HepG2 (cell line): ENCODE measurements at regions not wholly inside any gene's neighbourhood (a gene's known extent, or its start where the extent isn't known, plus 50 kb on each side); places are given as distances from the start of the nearest gene placed in this dataset.

Experiments
- ATAC-seq: fragments of 200-7000 bp; cut with Tn5 transposase; 3 replicates; pipeline ENCODE4 v1.9.1; 2020; ENCODE audit warnings: mild to moderate bottlenecking, moderate library complexity
- BruUV-seq: library from RNA; stranded (reverse); fragments of 400-500 nt; replicated peaks from 2 replicates; lab custom pipeline; 2021; lab: Mats Ljungman, UMichigan
- CTCF ChIA-PET: fragments of 300-600 bp; formaldehyde crosslinking; extraction: SDS; loops from one replicate; lab custom pipeline; 2021; ENCODE audit warnings: low total read pairs, inconsistent platforms, low intra/inter-chr PET ratio; lab: Yijun Ruan, JAX
- POLR2A ChIA-PET: fragments of 350-600 bp; sonication (Branson Sonifier 250); formaldehyde crosslinking; loops from one replicate; lab custom pipeline; 2020; ENCODE audit warnings: antibody characterized with exemption, inconsistent platforms; lab: Yijun Ruan, JAX
- DNase-seq: peaks from one replicate; pipeline ENCODE4 v3.0.0-alpha.2; 2015; ENCODE audit warnings: low spot score
- FAIRE-seq: peaks from 3 replicates; lab custom pipeline; 2011; peaks lifted over from hg19 to GRCh38; lab: Jason Lieb, UNC
- H2AFZ ChIP-seq: one replicate; pipeline ENCODE4 v1.6.1; 2011; ENCODE audit warnings: low read length, inconsistent platforms
- H3K27ac ChIP-seq: fragments of 300-600 bp; 3 replicates; pipeline ENCODE4 v1.8.0; 2011; ENCODE audit warnings: mixed run types, mild to moderate bottlenecking, mixed read lengths, low read length, inconsistent platforms; ENCODE audit not compliant: insufficient read depth; ENCODE audit errors: extremely low read length
- H3K27me3 ChIP-seq, 2 experiments: fragments of 200-600 bp in 1 of 2; 2 replicates in 1 of 2; 3 replicates in 1 of 2; pipeline versions ENCODE4 v1.6.0 to v1.8.0; 2011; ENCODE audit warnings: low read length in 2 of 2, mild to moderate bottlenecking in 2 of 2, moderate library complexity in 2 of 2, inconsistent platforms in 1 of 2; ENCODE audit not compliant: insufficient read depth in 2 of 2, control insufficient read depth in 1 of 2
- H3K36me3 ChIP-seq, 2 experiments: fragments of 200-600 bp in 1 of 2; replicated peaks in 1 of 2; 2 replicates in 1 of 2; 3 replicates in 1 of 2; pipeline versions ENCODE4 v1.5.1 to v1.8.0; 2011; ENCODE audit warnings: low read length in 2 of 2, inconsistent platforms in 1 of 2; ENCODE audit not compliant: insufficient read depth in 2 of 2, control insufficient read depth in 1 of 2
- H3K4me1 ChIP-seq: 2 replicates; pipeline ENCODE4 v1.5.1; 2012; ENCODE audit warnings: low read length, inconsistent platforms; ENCODE audit not compliant: insufficient read depth
- H3K4me2 ChIP-seq: 2 replicates; pipeline ENCODE4 v1.6.0; 2011; ENCODE audit warnings: low read depth, low read length, inconsistent platforms
- H3K4me3 ChIP-seq, 3 experiments: fragments of 200-600 bp in 1 of 3; sonication (generic), shearing (Covaris generic) in 1 of 3; replicated peaks in 1 of 3; 2 replicates each; pipeline ENCODE4 v1.5.1; 2011 to 2016; ENCODE audit warnings: low read length in 3 of 3, inconsistent platforms in 2 of 3, low read depth in 2 of 3, mild to moderate bottlenecking in 2 of 3, control low read depth in 1 of 3, mixed read lengths in 1 of 3; ENCODE audit not compliant: insufficient read depth in 1 of 3
- H3K79me2 ChIP-seq: one replicate; pipeline ENCODE4 v1.6.1; 2011; ENCODE audit warnings: low read length, inconsistent platforms; ENCODE audit not compliant: insufficient read depth
- H3K9ac ChIP-seq: 2 replicates; pipeline ENCODE4 v1.6.0; 2011; ENCODE audit warnings: mild to moderate bottlenecking, low read depth, low read length, inconsistent platforms; ENCODE audit not compliant: insufficient read depth
- H3K9me3 ChIP-seq: 2 replicates; pipeline ENCODE4 v1.5.1; 2012; ENCODE audit warnings: mild to moderate bottlenecking, low read length
- H4K20me1 ChIP-seq: 2 replicates; pipeline ENCODE4 v1.6.0; 2011; ENCODE audit warnings: inconsistent platforms, mild to moderate bottlenecking, low read length, moderate library complexity; ENCODE audit not compliant: insufficient read depth
- CBX1 ChIP-seq: IDR thresholded peaks from one replicate; pipeline ENCODE4 v1.6.1; 2016; ENCODE audit warnings: antibody characterized with exemption, low read depth
- DPF2 ChIP-seq: sonication (generic); formaldehyde crosslinking; IDR thresholded peaks from 2 replicates; pipeline ENCODE4 v1.4.0; 2020; ENCODE audit warnings: mild to moderate bottlenecking, low read depth, missing genetic modification reagents, borderline replicate concordance
- FOXO1 ChIP-seq: sonication (generic); formaldehyde crosslinking; IDR thresholded peaks from 2 replicates; pipeline ENCODE4 v1.4.0; 2020; ENCODE audit warnings: missing genetic modification reagents
- SATB2 ChIP-seq: sonication (generic); formaldehyde crosslinking; IDR thresholded peaks from 2 replicates; pipeline ENCODE4 v1.5.0; 2020; ENCODE audit warnings: missing genetic modification reagents
- SOX13 ChIP-seq, 3 experiments: fragments of 450-650 bp in 1 of 3; sonication (generic) in 1 of 3; formaldehyde crosslinking in 1 of 3; IDR thresholded peaks in 2 of 3; conservative IDR thresholded peaks in 1 of 3; 2 replicates each; pipeline versions ENCODE4 v1.5.0 to v1.6.1; 2016 to 2020; ENCODE audit warnings: antibody characterized with exemption in 1 of 3, mild to moderate bottlenecking in 1 of 3, missing compliant biosample characterization in 1 of 3, missing genetic modification reagents in 1 of 3, moderate library complexity in 1 of 3
- SP2 ChIP-seq: sonication (generic); formaldehyde crosslinking; IDR thresholded peaks from 2 replicates; pipeline ENCODE4 v1.5.1; 2020; ENCODE audit warnings: mild to moderate bottlenecking, missing genetic modification reagents
- ZNF274 ChIP-seq: sonication (generic); formaldehyde crosslinking; IDR thresholded peaks from 2 replicates; pipeline ENCODE4 v1.5.1; 2020; ENCODE audit warnings: mild to moderate bottlenecking, missing genetic modification reagents
- WGBS: methylation state at CpG from one replicate; pipeline ENCODE4 v1.1.6; 2017; ENCODE audit warnings: low lambda C conversion rate; 5-methylcytosine and 5-hydroxymethylcytosine counted together
- in situ Hi-C: cut with HindIII; loops from 2 replicates; pipeline ENCODE4 v1.10.0; 2017; ENCODE audit warnings: low pct_unique_long_range_greater_than_20kb; ENCODE audit not compliant: extremely low pct_ligation_motif_present
- intact Hi-C: fragments of 100-400 bp; cut with micrococcal nuclease; formaldehyde crosslinking; loops from one replicate; pipeline ENCODE4 v1.10.0; 2022; ENCODE audit not compliant: unreplicated experiment

- TF ChIP-seq SOX13 (IDR thresholded peaks at IDR 0.05) (no peak), SOX13 (CRISPR knock-in tag; conservative IDR thresholded peaks at IDR 0.05 in 1 of 2, IDR thresholded peaks at IDR 0.05 in 1 of 2) (no peak), FOXO1 (CRISPR knock-in tag) (no peak), ZNF274 (CRISPR knock-in tag) (no peak)
Observed at GRCh38 chr16:76883076-76883475, 307.9 kb upstream of the MON1B start (continued).

GRCh38 chr16:76885776-76886537 is 305.0 kb upstream of the MON1B start:
- H4K20me1 ChIP-seq = no peaks in the 10 kb centered on the region
- CTCF ChIA-PET = no interaction called here
- no peak overlapping the region for H3K4me3 ChIP-seq
- no peaks in the 10 kb centered on the region for H3K36me3 ChIP-seq
- H3K9me3 ChIP-seq = peaks cover 11% of the 10 kb centered on the region; the same call in 1 of the 2 replicates
- no peak overlapping the region for H2AFZ ChIP-seq
- FAIRE-seq (no peak), ATAC-seq (no peak), DNase-seq (no peak)
- no peak for TF ChIP-seq SATB2 (CRISPR knock-in tag)
- TF ChIP-seq CBX1 = no peak
- no peak for TF ChIP-seq SP2 (CRISPR knock-in tag)
- no peak for TF ChIP-seq DPF2
- no peak overlapping the region for H3K9ac ChIP-seq
- BruUV-seq = no TSS peak
- intact Hi-C loops (no loop called here), in situ Hi-C loops (no loop called here)
- no peaks in the 10 kb centered on the region for H3K79me2 ChIP-seq
- H3K4me1 ChIP-seq = no peaks in the 10 kb centered on the region
- H3K27me3 ChIP-seq = no peaks in the 10 kb centered on the region
- no peak overlapping the region for H3K4me2 ChIP-seq
- 19% methylated on average over 5 of the region's 5 CpGs for WGBS
- POLR2A ChIA-PET = no interaction called here
- no peak overlapping the region for H3K27ac ChIP-seq
